Stimulated activated naive CD8-positive, alpha-beta T cell treated with anti-CD3 and anti-CD28 coated beads, Interleukin-15, Interleukin-2, amounts not matched to agents 100 ng/mL and 50 ng/mL, for 24 hours (primary cell): ENCODE measurements at regions not wholly inside any gene's neighbourhood (a gene's known extent, or its start where the extent isn't known, plus 50 kb on each side); places are given as distances from the start of the nearest gene placed in this dataset.

Experiments
- H3K27ac Mint-ChIP-seq: one replicate; pipeline ENCODE4 v1.8.0; 2021; ENCODE audit warnings: mild to moderate bottlenecking, mixed read lengths
- H3K27me3 Mint-ChIP-seq: one replicate; pipeline ENCODE4 v1.8.0; 2021; ENCODE audit warnings: mixed read lengths
- H3K36me3 Mint-ChIP-seq: one replicate; pipeline ENCODE4 v1.8.0; 2021; ENCODE audit warnings: low read depth, mixed read lengths
- H3K4me1 Mint-ChIP-seq: one replicate; pipeline ENCODE4 v1.8.0; 2021; ENCODE audit warnings: low read depth, mixed read lengths
- H3K4me3 Mint-ChIP-seq: one replicate; pipeline ENCODE4 v1.8.0; 2021; ENCODE audit warnings: mild to moderate bottlenecking, mixed read lengths
- H3K9me3 Mint-ChIP-seq: one replicate; pipeline ENCODE4 v1.8.0; 2021; ENCODE audit warnings: mixed read lengths

- Mint-ChIP-seq H3K4me1 (no peaks in the 10 kb centered on the region), H3K36me3 (no peaks in the 10 kb centered on the region), H3K27ac (no peak overlapping the region), H3K4me3 (no peak overlapping the region), H3K9me3 (peaks cover 11% of the 10 kb centered on the region), H3K27me3 (no peaks in the 10 kb centered on the region)
These were observed 223.9 kb upstream of the EPHA5 start for GRCh38 chr4:65893957-65894755.

GRCh38 chr4:65893271-65893670 is 223.0 kb upstream of the EPHA5 start:
- Mint-ChIP-seq H3K4me3 (no peak overlapping the region), H3K36me3 (no peaks in the 10 kb centered on the region), H3K9me3 (peaks cover 11% of the 10 kb centered on the region), H3K27me3 (no peaks in the 10 kb centered on the region), H3K4me1 (no peaks in the 10 kb centered on the region), H3K27ac (no peak overlapping the region)

GRCh38 chr4:65880594-65880993 is 210.3 kb upstream of the EPHA5 start:
- no peaks in the 10 kb centered on the region for H3K36me3 Mint-ChIP-seq
- H3K27me3 Mint-ChIP-seq: no peaks in the 10 kb centered on the region
- H3K4me1 Mint-ChIP-seq: no peaks in the 10 kb centered on the region
- no peak overlapping the region for H3K4me3 Mint-ChIP-seq
- no peak overlapping the region for H3K27ac Mint-ChIP-seq
- peaks cover 8% of the 10 kb centered on the region for H3K9me3 Mint-ChIP-seq

GRCh38 chr4:65868096-65868824 is 198.0 kb upstream of the EPHA5 start:
- no peaks in the 10 kb centered on the region for H3K36me3 Mint-ChIP-seq
- H3K4me3 Mint-ChIP-seq: no peak overlapping the region
- no peak overlapping the region for H3K27ac Mint-ChIP-seq
- no peaks in the 10 kb centered on the region for H3K27me3 Mint-ChIP-seq
- H3K4me1 Mint-ChIP-seq: no peaks in the 10 kb centered on the region
- H3K9me3 Mint-ChIP-seq: peaks cover 4% of the 10 kb centered on the region

GRCh38 chr4:65865489-65865888 is 195.2 kb upstream of the EPHA5 start:
- Mint-ChIP-seq H3K27me3 (no peaks in the 10 kb centered on the region), H3K4me1 (no peaks in the 10 kb centered on the region), H3K36me3 (no peaks in the 10 kb centered on the region), H3K9me3 (peaks cover 13% of the 10 kb centered on the region), H3K27ac (no peak overlapping the region), H3K4me3 (no peak overlapping the region)

GRCh38 chr4:65861993-65862392 is 191.7 kb upstream of the EPHA5 start:
- Mint-ChIP-seq H3K4me1 (no peaks in the 10 kb centered on the region), H3K27me3 (no peaks in the 10 kb centered on the region), H3K9me3 (peaks cover 17% of the 10 kb centered on the region), H3K36me3 (no peaks in the 10 kb centered on the region), H3K4me3 (no peak overlapping the region), H3K27ac (no peak overlapping the region)

- Mint-ChIP-seq H3K27me3 (no peaks in the 10 kb centered on the region), H3K4me1 (no peaks in the 10 kb centered on the region), H3K36me3 (no peaks in the 10 kb centered on the region), H3K9me3 (peaks cover 3% of the 10 kb centered on the region), H3K27ac (no peak overlapping the region), H3K4me3 (no peak overlapping the region)
These were observed 175.0 kb upstream of the EPHA5 start for GRCh38 chr4:65845199-65845773.

GRCh38 chr4:65839164-65839931 is 169.1 kb upstream of the EPHA5 start:
- Mint-ChIP-seq H3K4me3 (no peak overlapping the region), H3K4me1 (no peaks in the 10 kb centered on the region), H3K36me3 (no peaks in the 10 kb centered on the region), H3K27ac (no peak overlapping the region), H3K9me3 (peaks cover 3% of the 10 kb centered on the region), H3K27me3 (no peaks in the 10 kb centered on the region)

- Mint-ChIP-seq H3K27ac (no peak overlapping the region), H3K9me3 (peaks cover 3% of the 10 kb centered on the region), H3K4me3 (no peak overlapping the region), H3K4me1 (no peaks in the 10 kb centered on the region), H3K36me3 (no peaks in the 10 kb centered on the region), H3K27me3 (no peaks in the 10 kb centered on the region)
These were observed 164.4 kb upstream of the EPHA5 start for GRCh38 chr4:65834707-65835106.

GRCh38 chr4:65831828-65832227 is 161.5 kb upstream of the EPHA5 start:
- no peaks in the 10 kb centered on the region for H3K36me3 Mint-ChIP-seq
- H3K4me1 Mint-ChIP-seq: no peaks in the 10 kb centered on the region
- no peaks in the 10 kb centered on the region for H3K27me3 Mint-ChIP-seq
- H3K4me3 Mint-ChIP-seq: no peak overlapping the region
- H3K9me3 Mint-ChIP-seq: no peaks in the 10 kb centered on the region
- no peak overlapping the region for H3K27ac Mint-ChIP-seq

GRCh38 chr4:65825116-65825753 is 154.9 kb upstream of the EPHA5 start:
- Mint-ChIP-seq H3K27ac (no peak overlapping the region), H3K4me3 (no peak overlapping the region), H3K36me3 (no peaks in the 10 kb centered on the region), H3K27me3 (no peaks in the 10 kb centered on the region), H3K9me3 (peaks cover 7% of the 10 kb centered on the region), H3K4me1 (no peaks in the 10 kb centered on the region)

GRCh38 chr4:65819192-65819591 is 148.9 kb upstream of the EPHA5 start:
- Mint-ChIP-seq H3K4me3 (no peak overlapping the region), H3K9me3 (peaks cover 7% of the 10 kb centered on the region), H3K27me3 (no peaks in the 10 kb centered on the region), H3K27ac (no peak overlapping the region), H3K36me3 (no peaks in the 10 kb centered on the region), H3K4me1 (no peaks in the 10 kb centered on the region)

- peaks cover 8% of the 10 kb centered on the region for H3K9me3 Mint-ChIP-seq
- no peaks in the 10 kb centered on the region for H3K36me3 Mint-ChIP-seq
- no peaks in the 10 kb centered on the region for H3K4me1 Mint-ChIP-seq
- H3K27me3 Mint-ChIP-seq: no peaks in the 10 kb centered on the region
- no peak overlapping the region for H3K27ac Mint-ChIP-seq
- H3K4me3 Mint-ChIP-seq: no peak overlapping the region
These were observed 135.6 kb upstream of the EPHA5 start for GRCh38 chr4:65805936-65806335.

GRCh38 chr4:65799513-65799912 is 129.2 kb upstream of the EPHA5 start:
- Mint-ChIP-seq H3K4me1 (no peaks in the 10 kb centered on the region), H3K9me3 (no peaks in the 10 kb centered on the region), H3K27me3 (no peaks in the 10 kb centered on the region), H3K27ac (no peak overlapping the region), H3K4me3 (no peak overlapping the region), H3K36me3 (no peaks in the 10 kb centered on the region)
